GM21825 (cell line): ENCODE measurements at regions not wholly inside any gene's neighbourhood (a gene's known extent, or its start where the extent isn't known, plus 50 kb on each side); places are given as distances from the start of the nearest gene placed in this dataset.
"Not testable (repeated sequence)": the region's sequence is repeated elsewhere in the genome, so short reads cannot be mapped to it uniquely, and the experiment has no call there.

Experiments
- ATAC-seq: cut with Tn5 transposase; IDR thresholded peaks from one replicate; pipeline ENCODE4 v1.9.1; 2021; ENCODE audit warnings: mild to moderate bottlenecking, moderate library complexity; ENCODE audit not compliant: unreplicated experiment

- ATAC-seq = no peak
Measured at GRCh38 chr12:46493834-46494181, 121.2 kb upstream of the SLC38A2 start.

- no peak for ATAC-seq
Measured at GRCh38 chr12:46493150-46493833, 120.7 kb upstream of the SLC38A2 start.

DNA sequence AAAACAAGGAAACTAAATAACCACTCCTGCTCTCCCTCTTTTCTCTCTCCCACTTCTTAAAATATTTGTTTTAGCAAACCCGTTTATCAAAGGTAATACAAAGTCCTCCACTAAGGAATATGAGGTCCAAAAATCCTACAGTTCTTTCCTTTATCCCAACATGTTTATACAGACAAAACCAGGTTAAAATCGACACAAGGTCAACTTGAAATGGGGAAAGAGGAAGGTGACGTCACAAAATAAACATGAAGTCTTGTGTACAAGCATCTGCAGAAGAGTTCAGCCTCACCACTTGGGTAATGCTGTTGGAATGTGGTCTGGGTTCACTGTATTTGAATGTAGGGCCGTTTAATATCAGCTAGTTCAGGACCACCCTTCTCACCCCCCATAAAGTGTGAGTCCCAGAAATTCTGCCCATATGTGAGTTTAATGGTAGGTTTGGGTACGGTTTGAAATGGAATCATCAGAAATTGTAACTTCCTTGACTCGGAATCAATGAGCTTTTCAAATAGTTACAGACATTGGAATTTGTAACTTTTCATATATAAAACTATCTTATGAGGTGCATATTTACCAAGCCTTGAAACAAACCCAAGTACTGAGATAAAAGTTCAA lies 120.0 kb upstream of the SLC38A2 start:
- ATAC-seq = no peak

GRCh38 chr12:46491548-46491947 lies 119.0 kb upstream of the SLC38A2 start:
- ATAC-seq = no peak

- no peak for ATAC-seq
Measured at GRCh38 chr12:46490635-46491034, 118.1 kb upstream of the SLC38A2 start.

GRCh38 chr12:46489951-46490388 lies 117.4 kb upstream of the SLC38A2 start:
- ATAC-seq = no peak

DNA sequence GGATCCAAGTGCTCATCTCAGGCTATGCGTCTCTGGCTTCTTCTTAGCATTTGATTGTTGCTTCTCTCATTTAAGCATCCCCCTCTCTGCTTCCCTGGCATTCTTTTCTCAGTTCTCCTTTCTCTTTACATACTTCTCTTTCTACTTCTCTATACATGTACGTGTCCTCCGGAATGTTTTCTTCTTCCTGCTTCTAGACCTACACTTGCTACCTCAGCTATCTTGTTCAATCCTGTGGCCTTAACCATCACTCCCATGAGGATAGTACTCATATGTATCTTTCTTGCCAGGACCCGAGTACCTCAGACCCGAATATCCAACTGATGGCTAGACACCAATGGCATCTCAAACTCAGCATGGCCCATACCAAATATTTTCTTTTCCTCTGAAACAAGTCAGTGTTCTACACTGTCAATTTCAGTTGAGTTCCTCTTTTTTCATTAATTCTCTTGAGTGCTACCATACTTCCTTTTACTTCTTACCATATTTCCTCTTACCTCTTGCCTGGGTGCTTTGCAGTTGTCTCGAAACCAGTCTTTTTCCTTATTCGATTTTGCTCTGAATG lies 115.1 kb upstream of the SLC38A2 start:
- no peak for ATAC-seq

DNA sequence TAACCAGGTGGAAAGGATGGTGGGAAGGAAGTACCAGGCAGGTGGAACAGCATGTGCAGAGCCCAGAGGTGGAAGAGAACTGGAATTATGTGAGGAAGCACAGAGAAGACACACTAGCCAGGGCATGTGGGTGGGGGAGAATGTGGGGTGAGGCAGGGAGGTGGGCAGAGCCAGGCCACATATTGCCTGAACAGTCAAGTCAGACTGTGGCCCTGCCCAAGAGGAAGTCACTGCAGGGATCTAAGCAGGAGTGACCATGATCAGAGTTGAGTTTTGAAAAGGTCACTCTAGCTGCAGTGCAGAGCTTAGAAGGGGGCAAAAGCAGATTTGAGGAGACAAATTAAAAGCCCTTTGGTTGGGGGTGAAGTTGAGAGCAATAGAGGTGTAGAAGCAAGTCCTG lies 114.0 kb upstream of the SLC38A2 start:
- no peak for ATAC-seq

DNA sequence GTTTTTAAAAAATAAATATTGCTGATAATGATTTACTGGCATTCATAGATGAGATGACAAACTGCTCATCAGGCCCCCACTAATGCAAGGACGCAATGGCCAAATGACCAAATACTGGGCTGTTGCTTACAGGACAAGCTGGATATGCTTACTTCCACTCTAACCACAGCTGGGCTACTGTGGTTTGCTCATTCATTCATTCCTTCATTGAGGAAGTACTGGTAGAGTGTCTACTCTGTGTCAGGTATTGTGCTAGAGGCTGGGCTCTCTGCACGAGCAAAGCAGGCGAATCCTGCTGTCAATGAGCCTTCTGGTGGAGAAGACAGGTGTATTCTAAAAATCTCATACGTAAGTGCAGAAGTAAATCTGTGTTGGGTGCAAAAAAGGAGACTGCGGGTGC lies 113.3 kb upstream of the SLC38A2 start:
- no peak for ATAC-seq

GRCh38 chr12:46484396-46485061 lies 112.0 kb upstream of the SLC38A2 start:
- no peak for ATAC-seq

- no peak for ATAC-seq
Measured at GRCh38 chr12:46483572-46484395, 111.2 kb upstream of the SLC38A2 start.

DNA sequence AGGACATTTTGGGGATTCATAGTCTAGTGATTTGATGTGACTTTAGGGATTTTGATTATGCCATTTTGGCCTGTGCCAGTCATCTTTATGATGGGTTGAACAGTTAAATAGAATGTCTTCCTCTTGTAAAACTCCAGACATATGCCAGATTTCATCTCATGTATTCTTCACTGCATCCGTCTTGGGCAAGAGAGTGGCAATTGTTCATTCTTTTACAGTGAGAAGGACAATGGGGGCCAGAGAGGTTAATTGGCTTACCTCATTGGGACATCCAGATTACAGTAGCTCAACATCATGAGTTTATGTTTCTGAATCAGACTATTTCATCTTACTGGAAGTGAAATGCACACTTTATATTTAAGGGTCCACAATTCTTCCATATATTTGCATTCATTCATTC lies 108.2 kb upstream of the SLC38A2 start:
- no peak for ATAC-seq

DNA sequence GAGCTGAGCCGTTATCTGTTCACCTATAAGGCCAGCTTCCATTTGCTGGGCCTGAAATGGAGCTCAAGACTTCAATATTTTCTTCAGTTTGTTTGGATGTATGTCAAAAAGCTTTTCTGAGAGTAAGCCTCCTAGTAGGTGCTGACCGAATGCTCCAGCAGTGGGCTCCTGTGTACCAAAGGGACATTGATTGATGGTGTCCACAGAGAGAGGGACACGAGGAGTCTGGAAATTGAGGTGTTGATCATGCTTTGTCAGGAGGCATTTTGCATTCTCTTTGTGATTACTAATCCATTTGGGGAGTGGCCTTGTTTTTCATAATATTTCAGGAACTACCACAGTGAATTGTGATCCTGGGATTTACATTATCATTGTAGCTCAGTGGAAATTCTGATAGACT lies 107.7 kb upstream of the SLC38A2 start:
- ATAC-seq = no peak

DNA sequence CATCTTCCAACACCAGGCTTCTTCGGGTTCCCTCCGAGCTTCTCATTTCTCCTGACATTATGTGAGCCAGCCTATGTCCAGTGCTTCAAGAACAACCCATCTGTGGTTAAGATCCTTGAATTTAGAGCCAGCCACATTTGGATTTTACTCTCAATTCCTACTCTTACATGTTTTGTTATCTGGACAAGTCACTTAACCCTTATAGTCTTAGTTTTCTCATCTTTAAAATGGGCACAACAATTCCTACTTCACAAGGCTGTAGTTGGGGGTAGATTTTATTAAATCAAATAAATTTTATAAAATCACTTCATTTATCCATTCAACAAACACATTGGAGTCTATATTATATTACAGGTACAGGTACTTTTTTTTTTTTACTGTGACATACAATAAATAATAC lies 105.5 kb upstream of the SLC38A2 start:
- no peak for ATAC-seq

DNA sequence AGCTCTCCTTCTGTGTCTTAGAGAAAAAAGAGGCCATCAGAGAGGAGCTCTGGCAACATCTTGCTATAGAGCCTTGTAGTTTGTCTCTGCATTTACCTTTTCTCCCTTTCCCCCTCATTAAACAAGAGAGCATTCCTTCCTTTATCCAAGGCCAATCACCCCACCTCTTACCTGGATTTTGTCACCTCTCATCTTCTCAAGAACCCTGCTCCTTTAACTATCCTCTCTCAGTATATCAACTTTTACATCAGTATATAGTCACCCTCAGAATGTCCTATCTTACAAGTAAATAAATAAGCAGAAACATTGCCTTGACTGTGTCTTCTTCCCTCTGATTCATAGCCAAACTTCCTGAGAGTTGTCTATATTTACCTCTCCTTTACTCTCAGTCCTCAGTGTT lies 105.0 kb upstream of the SLC38A2 start:
- ATAC-seq = no peak

GRCh38 chr12:46475972-46476645 lies 103.5 kb upstream of the SLC38A2 start:
- ATAC-seq = no peak

DNA sequence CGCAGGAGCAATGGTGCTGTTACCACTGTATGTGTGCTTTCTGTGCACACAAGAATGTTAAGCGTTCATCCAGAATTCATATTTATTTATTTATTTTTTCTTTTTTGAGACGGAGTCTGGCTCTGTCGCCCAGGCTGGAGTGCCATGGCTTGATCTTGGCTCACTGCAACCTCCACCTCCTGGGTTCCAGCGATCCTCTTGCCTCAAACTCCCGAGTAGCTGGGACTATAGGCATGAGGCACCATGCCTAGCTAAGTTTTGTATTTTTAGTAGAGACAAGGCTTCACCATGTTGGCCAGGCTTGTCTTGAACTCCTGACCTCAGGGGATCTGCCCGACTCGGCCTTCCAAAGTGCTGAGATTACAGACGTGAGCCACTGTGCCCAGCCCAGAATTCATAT lies 101.8 kb upstream of the SLC38A2 start:
- not testable (repeated sequence) for ATAC-seq

GRCh38 chr12:46473634-46474329 lies 101.2 kb upstream of the SLC38A2 start:
- ATAC-seq = peak; percentile 68

- ATAC-seq = no peak
Measured at GRCh38 chr12:46472893-46473633, 100.5 kb upstream of the SLC38A2 start.
